Muscle of leg (tissue), 3 donors: ENCODE measurements at regions not wholly inside any gene's neighbourhood (a gene's known extent, or its start where the extent isn't known, plus 50 kb on each side); places are given as distances from the start of the nearest gene placed in this dataset.
A peak's percentile ranks its signal among the peaks of the same experiment; 100 is the strongest.

Experiments
- DNase-seq: peaks from one replicate; pipeline ENCODE4 v3.0.0; 2013
- H3K27ac ChIP-seq: one replicate; pipeline ENCODE4 v1.5.1; 2013; ENCODE audit warnings: mild to moderate bottlenecking, low read length, control low read depth
- H3K27me3 ChIP-seq: one replicate; pipeline ENCODE4 v1.6.1; 2013; ENCODE audit warnings: low read length; ENCODE audit not compliant: control insufficient read depth, insufficient read depth
- H3K36me3 ChIP-seq: one replicate; pipeline ENCODE4 v1.6.1; 2013; ENCODE audit warnings: low read length; ENCODE audit not compliant: control insufficient read depth, insufficient read depth
- H3K4me1 ChIP-seq: one replicate; pipeline ENCODE4 v1.6.1; 2013; ENCODE audit warnings: low read length; ENCODE audit not compliant: control insufficient read depth, insufficient read depth
- H3K4me3 ChIP-seq: one replicate; pipeline ENCODE4 v1.5.1; 2013; ENCODE audit warnings: low read length, control low read depth
- H3K9me3 ChIP-seq: replicated peaks from 2 replicates; pipeline ENCODE4 v1.6.1; 2013; ENCODE audit warnings: low read depth, low read length; ENCODE audit not compliant: control insufficient read depth
- WGBS: methylation state at CpG from one replicate; pipeline ENCODE4 v1.1.5; 2013; ENCODE audit warnings: missing lambda C conversion rate; ENCODE audit not compliant: insufficient coverage; 5-methylcytosine and 5-hydroxymethylcytosine counted together

- Histone ChIP-seq H3K4me1 (no peaks in the 10 kb centered on the region), H3K36me3 (no peaks in the 10 kb centered on the region), H3K9me3 (no peaks in the 10 kb centered on the region), H3K27me3 (no peaks in the 10 kb centered on the region), H3K27ac (no peak overlapping the region), H3K4me3 (no peak overlapping the region)
- peak; percentile 21 for DNase-seq
- no CpG with 5 or more reads among the region's 6 CpGs for WGBS
Measured at GRCh38 chrX:36908801-36909675, 99.1 kb upstream of the FAM47C start.

DNA sequence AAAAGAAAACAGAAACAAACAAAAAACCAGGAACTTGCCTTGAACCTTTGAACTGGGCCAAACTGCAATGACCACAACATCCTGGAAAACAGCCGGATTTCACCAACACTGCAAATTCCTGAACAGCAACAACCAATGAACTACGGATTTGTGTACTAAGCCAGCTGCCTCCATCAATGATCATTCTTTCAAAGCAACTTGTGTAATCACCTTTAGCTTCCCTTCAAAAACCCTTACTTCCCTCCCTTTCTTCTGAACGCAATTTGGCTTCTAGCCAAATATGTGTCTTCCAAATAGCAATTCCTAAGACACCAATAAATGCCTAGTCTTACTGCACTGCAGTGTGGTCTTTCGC is 98.5 kb upstream of the FAM47C start:
- Histone ChIP-seq H3K4me1 (no peaks in the 10 kb centered on the region), H3K36me3 (no peaks in the 10 kb centered on the region), H3K4me3 (no peak overlapping the region), H3K27ac (no peak overlapping the region), H3K27me3 (no peaks in the 10 kb centered on the region), H3K9me3 (no peaks in the 10 kb centered on the region)
- WGBS: 31% methylated on average over 3 of the region's 4 CpGs
- peak; percentile 1 for DNase-seq

GRCh38 chrX:36913551-36913950 is 94.6 kb upstream of the FAM47C start:
- H3K27me3 ChIP-seq: no peaks in the 10 kb centered on the region
- H3K36me3 ChIP-seq: no peaks in the 10 kb centered on the region
- H3K4me3 ChIP-seq: no peak overlapping the region
- WGBS: no CpG with 5 or more reads among the region's 3 CpGs
- DNase-seq: no peak
- no peaks in the 10 kb centered on the region for H3K4me1 ChIP-seq
- H3K27ac ChIP-seq: no peak overlapping the region
- no peaks in the 10 kb centered on the region for H3K9me3 ChIP-seq

- Histone ChIP-seq H3K9me3 (no peaks in the 10 kb centered on the region), H3K4me1 (no peaks in the 10 kb centered on the region), H3K4me3 (no peak overlapping the region), H3K27me3 (no peaks in the 10 kb centered on the region), H3K27ac (no peak overlapping the region), H3K36me3 (no peaks in the 10 kb centered on the region)
- DNase-seq: no peak
- WGBS: no CpG with 5 or more reads among the region's 2 CpGs
Measured at GRCh38 chrX:36916941-36917340, 91.2 kb upstream of the FAM47C start.

- WGBS: no CpG with 5 or more reads among the region's 1 CpG
Measured at GRCh38 chrX:36927712-36928111, 80.5 kb upstream of the FAM47C start.

GRCh38 chrX:36930491-36930890 is 77.7 kb upstream of the FAM47C start:
- no peak for DNase-seq
- Histone ChIP-seq H3K27ac (no peak overlapping the region), H3K9me3 (peaks cover 3% of the 10 kb centered on the region), H3K4me3 (no peak overlapping the region), H3K27me3 (peaks cover 13% of the 10 kb centered on the region), H3K4me1 (no peaks in the 10 kb centered on the region), H3K36me3 (no peaks in the 10 kb centered on the region)
- 20% methylated on average over 1 of the region's 1 CpG for WGBS

More at GRCh38 chrX:36927712-36928111, 80.5 kb upstream of the FAM47C start:
- Histone ChIP-seq H3K4me3 (no peak overlapping the region), H3K27ac (no peak overlapping the region), H3K9me3 (peaks cover 3% of the 10 kb centered on the region), H3K4me1 (no peaks in the 10 kb centered on the region), H3K27me3 (peaks cover 6% of the 10 kb centered on the region), H3K36me3 (no peaks in the 10 kb centered on the region)
- DNase-seq: no peak

DNA sequence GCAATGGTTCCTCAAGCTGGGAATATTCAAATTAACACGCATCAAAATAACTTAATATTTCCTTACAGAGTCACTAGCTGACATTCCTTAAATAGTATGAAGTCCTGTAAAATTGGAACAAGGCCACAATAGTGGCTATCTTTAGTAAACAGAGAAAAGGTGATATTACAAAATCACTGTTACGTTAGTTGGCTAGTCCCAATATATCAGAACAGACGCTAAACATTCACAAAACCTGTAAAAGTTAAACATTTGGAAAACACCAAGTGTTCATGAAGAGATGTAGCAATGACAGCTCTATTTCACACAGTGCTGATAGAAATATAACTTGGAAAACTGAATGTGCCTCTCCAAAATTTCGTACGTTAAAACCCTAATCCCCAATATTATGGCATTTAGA is 61.0 kb upstream of the FAM47C start:
- WGBS: no CpG with 5 or more reads among the region's 5 CpGs
- H3K27ac ChIP-seq: no peak overlapping the region
- H3K4me3 ChIP-seq: no peak overlapping the region
- no peaks in the 10 kb centered on the region for H3K9me3 ChIP-seq
- no peaks in the 10 kb centered on the region for H3K36me3 ChIP-seq
- H3K4me1 ChIP-seq: no peaks in the 10 kb centered on the region
- no peaks in the 10 kb centered on the region for H3K27me3 ChIP-seq
- no peak for DNase-seq

DNA sequence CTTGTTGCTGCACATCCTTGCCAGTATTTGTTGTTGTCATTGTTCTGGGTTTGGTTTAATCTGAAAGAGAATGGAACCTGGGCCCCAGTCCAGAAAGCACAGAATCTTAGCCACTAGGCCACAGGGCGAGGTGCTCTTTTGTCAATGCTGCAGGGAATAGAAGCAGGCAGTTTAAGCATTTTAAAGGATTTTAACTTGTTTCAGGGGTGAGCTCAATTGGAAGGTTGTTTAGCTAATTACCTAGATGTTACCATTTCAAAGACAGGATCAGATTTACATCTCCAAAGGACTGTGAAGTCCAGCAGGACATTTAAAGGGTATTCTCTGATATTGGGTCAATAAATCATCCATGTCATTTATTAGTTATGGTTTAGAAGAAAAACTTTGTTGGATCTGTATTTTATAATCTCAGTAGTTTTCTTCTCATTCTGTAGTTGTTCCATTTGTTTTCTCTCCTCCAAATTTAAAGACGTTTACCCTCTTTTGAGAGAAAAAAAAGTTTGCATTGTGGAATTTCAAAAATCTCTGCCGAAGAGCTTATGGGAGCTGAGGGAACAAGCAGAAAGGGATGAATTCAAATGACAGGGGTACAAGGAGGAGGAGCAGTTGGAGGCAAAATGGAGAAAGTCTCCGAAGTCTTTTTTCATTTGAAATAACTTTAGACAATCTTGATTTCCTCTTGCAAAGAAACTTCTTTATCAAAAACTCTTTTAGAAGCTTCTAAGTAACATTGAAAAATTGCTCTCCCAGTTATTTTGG is 57.5 kb upstream of the FAM47C start:
- no peaks in the 10 kb centered on the region for H3K36me3 ChIP-seq
- no peak for DNase-seq
- no peak overlapping the region for H3K4me3 ChIP-seq
- H3K27me3 ChIP-seq: peaks cover 3% of the 10 kb centered on the region
- WGBS: 30% methylated on average over 2 of the region's 4 CpGs
- H3K9me3 ChIP-seq: no peaks in the 10 kb centered on the region
- no peaks in the 10 kb centered on the region for H3K4me1 ChIP-seq
- H3K27ac ChIP-seq: no peak overlapping the region

GRCh38 chrX:36957425-36958328 is 50.5 kb upstream of the FAM47C start:
- 23% methylated on average over 90 of the region's 91 CpGs for WGBS
- no peaks in the 10 kb centered on the region for H3K4me1 ChIP-seq
- H3K4me3 ChIP-seq: no peak overlapping the region
- peaks cover 32% of the 10 kb centered on the region for H3K27me3 ChIP-seq
- no peaks in the 10 kb centered on the region for H3K36me3 ChIP-seq
- no peak for DNase-seq
- H3K9me3 ChIP-seq: no peaks in the 10 kb centered on the region
- no peak overlapping the region for H3K27ac ChIP-seq
